Neural cell (in vitro differentiated cells): ENCODE measurements at regions not wholly inside any gene's neighbourhood (a gene's known extent, or its start where the extent isn't known, plus 50 kb on each side); places are given as distances from the start of the nearest gene placed in this dataset.

Source experiments
- EP300 ChIP-seq: fragments of 450-650 bp; conservative IDR thresholded peaks from 2 replicates; pipeline ENCODE4 v1.6.1; 2014; ENCODE audit warnings: antibody characterized with exemption, mild to moderate bottlenecking, moderate library complexity; ENCODE audit not compliant: poor library complexity, severe bottlenecking
- EZH2 ChIP-seq: fragments of 200-600, 300-800 bp; shearing (Covaris generic), sonication (generic); IDR thresholded peaks from 2 replicates; pipeline ENCODE4 v1.6.1; 2014; ENCODE audit warnings: antibody characterized with exemption, low read length, borderline replicate concordance, mild to moderate bottlenecking; ENCODE audit not compliant: insufficient read depth, poor library complexity, severe bottlenecking
- MXI1 ChIP-seq: fragments of 450-650 bp; conservative IDR thresholded peaks from 2 replicates; pipeline ENCODE4 v1.6.1; 2014; ENCODE audit warnings: antibody characterized with exemption, mild to moderate bottlenecking; ENCODE audit not compliant: poor library complexity, severe bottlenecking
- POLR2AphosphoS5 ChIP-seq: IDR thresholded peaks from 2 replicates; pipeline ENCODE4 v1.6.1; 2012
- RAD21 ChIP-seq: fragments of 450-650 bp; conservative IDR thresholded peaks from 2 replicates; pipeline ENCODE4 v1.6.1; 2014; ENCODE audit warnings: antibody characterized with exemption, mild to moderate bottlenecking, moderate library complexity
- REST ChIP-seq: IDR thresholded peaks from 2 replicates; pipeline ENCODE4 v1.6.1; 2012; ENCODE audit warnings: borderline replicate concordance
- SMC3 ChIP-seq: fragments of 450-650 bp; conservative IDR thresholded peaks from 2 replicates; pipeline ENCODE4 v1.6.1; 2014; ENCODE audit warnings: antibody characterized with exemption, mild to moderate bottlenecking, moderate library complexity; ENCODE audit not compliant: poor library complexity
- TAF1 ChIP-seq: IDR thresholded peaks from 2 replicates; pipeline ENCODE4 v1.6.1; 2012; ENCODE audit warnings: low read depth
- TF ChIP-seq, protein P1 (sequence below): fragments of 450-650 bp; IDR thresholded peaks from 2 replicates; pipeline ENCODE4 v1.5.1; 2014; ENCODE audit warnings: antibody characterized with exemption, mild to moderate bottlenecking, moderate library complexity; ENCODE audit not compliant: poor library complexity, severe bottlenecking

DNA sequence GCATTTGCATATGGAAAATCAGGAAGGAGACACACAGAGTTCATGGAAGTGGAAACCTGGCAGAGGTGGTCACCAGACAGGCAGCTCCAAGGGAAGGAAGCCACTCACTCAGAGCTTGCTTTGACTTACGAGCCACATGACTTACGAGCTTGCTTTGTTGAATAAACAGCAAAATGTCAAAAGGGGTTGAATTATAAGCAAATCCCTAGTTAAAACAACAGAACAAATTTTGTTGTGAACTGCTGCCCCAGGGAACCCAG is 164.3 kb downstream of the SYK start:
- TF ChIP-seq EZH2 (no peak), RAD21 (no peak), MXI1 (no peak), REST (no peak), POLR2AphosphoS5 (no peak), EP300 (no peak), TAF1 (no peak), SMC3 (no peak)
- TF ChIP-seq, protein P1, sequence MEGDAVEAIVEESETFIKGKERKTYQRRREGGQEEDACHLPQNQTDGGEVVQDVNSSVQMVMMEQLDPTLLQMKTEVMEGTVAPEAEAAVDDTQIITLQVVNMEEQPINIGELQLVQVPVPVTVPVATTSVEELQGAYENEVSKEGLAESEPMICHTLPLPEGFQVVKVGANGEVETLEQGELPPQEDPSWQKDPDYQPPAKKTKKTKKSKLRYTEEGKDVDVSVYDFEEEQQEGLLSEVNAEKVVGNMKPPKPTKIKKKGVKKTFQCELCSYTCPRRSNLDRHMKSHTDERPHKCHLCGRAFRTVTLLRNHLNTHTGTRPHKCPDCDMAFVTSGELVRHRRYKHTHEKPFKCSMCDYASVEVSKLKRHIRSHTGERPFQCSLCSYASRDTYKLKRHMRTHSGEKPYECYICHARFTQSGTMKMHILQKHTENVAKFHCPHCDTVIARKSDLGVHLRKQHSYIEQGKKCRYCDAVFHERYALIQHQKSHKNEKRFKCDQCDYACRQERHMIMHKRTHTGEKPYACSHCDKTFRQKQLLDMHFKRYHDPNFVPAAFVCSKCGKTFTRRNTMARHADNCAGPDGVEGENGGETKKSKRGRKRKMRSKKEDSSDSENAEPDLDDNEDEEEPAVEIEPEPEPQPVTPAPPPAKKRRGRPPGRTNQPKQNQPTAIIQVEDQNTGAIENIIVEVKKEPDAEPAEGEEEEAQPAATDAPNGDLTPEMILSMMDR = no peak
